Heart right ventricle (tissue), 16 donors: ENCODE measurements at regions not wholly inside any gene's neighbourhood (a gene's known extent, or its start where the extent isn't known, plus 50 kb on each side); places are given as distances from the start of the nearest gene placed in this dataset.

Experiments used
- ATAC-seq, 8 donors: fragments of 200-7000 bp; cut with Tn5 transposase; one replicate each; pipeline ENCODE4 v1.9.1; 2020; ENCODE audit warnings: mild to moderate bottlenecking in 8 of 8, moderate library complexity in 8 of 8, moderate number of reproducible peaks in 1 of 8
- DNase-seq, 2 donors: peaks; one replicate each; pipeline ENCODE4 v3.0.0-alpha.2; 2020
- H3K27ac ChIP-seq, 10 donors: fragments of 200-600 bp; sonication (generic) in 2 of 10; one replicate each; pipeline versions ENCODE4 v1.5.0 to v1.8.0; 2020 to 2022; ENCODE audit warnings: mild to moderate bottlenecking in 3 of 10
- H3K27me3 ChIP-seq, 7 donors: fragments of 200-600 bp; one replicate each; pipeline ENCODE4 v1.8.0; 2021 to 2022; ENCODE audit warnings: mild to moderate bottlenecking in 2 of 7
- H3K36me3 ChIP-seq, 9 donors: fragments of 200-600 bp; sonication (generic) in 1 of 9; one replicate each; pipeline versions ENCODE4 v1.5.0 to v1.8.0; 2020 to 2022; ENCODE audit warnings: mild to moderate bottlenecking in 2 of 9
- H3K4me1 ChIP-seq, 9 donors: fragments of 200-600 bp; sonication (generic) in 1 of 9; one replicate each; pipeline versions ENCODE4 v1.5.0 to v1.8.0; 2020 to 2022; ENCODE audit warnings: mild to moderate bottlenecking in 4 of 9
- H3K4me3 ChIP-seq, 10 donors: fragments of 200-600 bp; sonication (generic) in 2 of 10; one replicate each; pipeline versions ENCODE4 v1.5.0 to v1.8.0; 2020 to 2022; ENCODE audit warnings: mild to moderate bottlenecking in 7 of 10, moderate library complexity in 2 of 10
- H3K9me3 ChIP-seq, 11 donors: fragments of 200-600 bp in 10 of 11; sonication (generic) in 2 of 11; one replicate each; pipeline versions ENCODE4 v1.5.0 to v1.8.0; 2013 to 2022; ENCODE audit warnings: mild to moderate bottlenecking in 2 of 11, control low read depth in 1 of 11, moderate library complexity in 1 of 11
- CTCF ChIP-seq, 9 donors: fragments of 200-600 bp; sonication (generic) in 2 of 9; IDR thresholded peaks; one replicate each; pipeline versions ENCODE4 v1.5.0 to v1.8.0; 2021 to 2022; ENCODE audit warnings: antibody characterized with exemption in 9 of 9, mild to moderate bottlenecking in 5 of 9, moderate library complexity in 1 of 9
- WGBS, 2 donors: extraction: QIAGEN DNeasy Blood & Tissue Kit; methylation state at CpG; one replicate each; pipeline ENCODE4 v1.1.7; 2013; ENCODE audit warnings: inconsistent platforms in 1 of 2; 5-methylcytosine and 5-hydroxymethylcytosine counted together
- intact Hi-C, 10 donors: fragments of 100-400 bp; cut with DNase I; formaldehyde crosslinking; loops; one replicate each; pipeline versions ENCODE4 v1.11.1 to v1.14.2; 2022
- donor health status: Arrhythmogenic right ventricular cardiomyopathy.
- donor health status: ischemic (EF 13 %, LVEDD 7.1; RV severe dilation, severe dysfunction).
- donor health status: healthy with polysubstance abuse.
- donor health status: DM: no; HTN: yes; CAD: no.
- donor health status: DM: no; HTN: no; CAD: no.
- donor health status: ischemic (EF 25% LVEDD 6.9; RV normal size, moderate dysfunction).
- donor health status: ischemic (EF 25% LVEDD 5.7; RV mildly dilated, moderate dysfunction).
- donor health status: healthy.
- donor health status: DM: yes; HTN: yes; CAD: no.
- donor health status: Ischemic cardiomyopathy.
- donor health status: ischemic (EF 35%, LVEDD 5.7; RV mildly dilated, moderate dysfunction).
- donor health status: nonischemic (EF 11% LVEDD 7.7; RV severe dilation, severe dysfunction).
- donor health status: DM: yes; HTN: yes; CAD: no.
- donor health status: PGD.
- donor health status: ischemic (EF 29% LVEDD 5.4; RV normal size, mild dysfunction).
- donor health status: nonischemic (EF 23%, LVEDD 6.1; RV moderate dilation, normal function).

- Histone ChIP-seq H3K36me3 (no peaks in the 10 kb centered on the region), H3K4me1 (peaks cover 0 to 22% (median 5%) of the 10 kb centered on the region in 9 donors), H3K27me3 (no peaks in the 10 kb centered on the region), H3K4me3 (no peak overlapping the region), H3K9me3 (peaks cover 0 to 87% (median 2%) of the 10 kb centered on the region in 11 donors), H3K27ac (peak overlapping the region in 2 of 10 donors; percentile 27 to 44)
- no peak for TF ChIP-seq CTCF (IDR thresholded peaks at IDR 0.05)
- 35 to 53% methylated on average over 5 of the region's 5 CpGs for WGBS, 2 donors
- intact Hi-C loops, result no loop called here
- ATAC-seq (peak in 7 of 8 donors; percentile 36 to 79 (median 59)), DNase-seq (no peak)
Observed at GRCh38 chr16:35687781-35688180, 2228.4 kb downstream of the TP53TG3F start.

GRCh38 chr16:35689764-35690163 lies 2230.4 kb downstream of the TP53TG3F start:
- 61 to 82% methylated on average over 7 of the region's 7 CpGs for WGBS, 2 donors
- Histone ChIP-seq H3K9me3 (peaks cover 0 to 85% (median 5%) of the 10 kb centered on the region in 11 donors), H3K4me1 (peaks cover 0 to 22% (median 5%) of the 10 kb centered on the region in 9 donors), H3K27ac (no peak overlapping the region), H3K27me3 (no peaks in the 10 kb centered on the region), H3K36me3 (no peaks in the 10 kb centered on the region), H3K4me3 (no peak overlapping the region)
- peak in 2 of 8 donors; percentile 17 to 44 for ATAC-seq
- intact Hi-C loops, result no loop called here
- no peak for TF ChIP-seq CTCF (IDR thresholded peaks at IDR 0.05)
- DNase-seq, result no peak

- 67 to 74% methylated on average over 8 of the region's 8 CpGs for WGBS, 2 donors
- no peaks in the 10 kb centered on the region for H3K27me3 ChIP-seq
- DNase-seq (no peak), ATAC-seq (no peak)
- peaks cover 0 to 85% (median 9%) of the 10 kb centered on the region in 11 donors for H3K9me3 ChIP-seq
- intact Hi-C loops, result no loop called here
- no peak overlapping the region for H3K4me3 ChIP-seq
- TF ChIP-seq CTCF (IDR thresholded peaks at IDR 0.05), result no peak
- peaks cover 0 to 22% (median 5%) of the 10 kb centered on the region in 9 donors for H3K4me1 ChIP-seq
- H3K27ac ChIP-seq, result no peak overlapping the region
- no peaks in the 10 kb centered on the region for H3K36me3 ChIP-seq
Observed at GRCh38 chr16:35690413-35690812, 2231.0 kb downstream of the TP53TG3F start.

- Histone ChIP-seq H3K36me3 (no peaks in the 10 kb centered on the region), H3K9me3 (peaks cover 0 to 85% (median 11%) of the 10 kb centered on the region in 11 donors), H3K27me3 (no peaks in the 10 kb centered on the region), H3K4me3 (no peak overlapping the region), H3K4me1 (peaks cover 0 to 22% (median 5%) of the 10 kb centered on the region in 9 donors), H3K27ac (no peak overlapping the region)
- DNase-seq (no peak), ATAC-seq (no peak)
- intact Hi-C loops, result no loop called here
- no peak for TF ChIP-seq CTCF (IDR thresholded peaks at IDR 0.05)
- 45 to 49% methylated on average over 5 of the region's 5 CpGs for WGBS, 2 donors
Observed at GRCh38 chr16:35691057-35691456, 2231.6 kb downstream of the TP53TG3F start.
